ENCODE measurements at regions not wholly inside any gene's neighbourhood (a gene's known extent, or its start where the extent isn't known, plus 50 kb on each side); places are given as distances from the start of the nearest gene placed in this dataset.
A peak's percentile ranks its signal among the peaks of the same experiment; 100 is the strongest.

DNA sequence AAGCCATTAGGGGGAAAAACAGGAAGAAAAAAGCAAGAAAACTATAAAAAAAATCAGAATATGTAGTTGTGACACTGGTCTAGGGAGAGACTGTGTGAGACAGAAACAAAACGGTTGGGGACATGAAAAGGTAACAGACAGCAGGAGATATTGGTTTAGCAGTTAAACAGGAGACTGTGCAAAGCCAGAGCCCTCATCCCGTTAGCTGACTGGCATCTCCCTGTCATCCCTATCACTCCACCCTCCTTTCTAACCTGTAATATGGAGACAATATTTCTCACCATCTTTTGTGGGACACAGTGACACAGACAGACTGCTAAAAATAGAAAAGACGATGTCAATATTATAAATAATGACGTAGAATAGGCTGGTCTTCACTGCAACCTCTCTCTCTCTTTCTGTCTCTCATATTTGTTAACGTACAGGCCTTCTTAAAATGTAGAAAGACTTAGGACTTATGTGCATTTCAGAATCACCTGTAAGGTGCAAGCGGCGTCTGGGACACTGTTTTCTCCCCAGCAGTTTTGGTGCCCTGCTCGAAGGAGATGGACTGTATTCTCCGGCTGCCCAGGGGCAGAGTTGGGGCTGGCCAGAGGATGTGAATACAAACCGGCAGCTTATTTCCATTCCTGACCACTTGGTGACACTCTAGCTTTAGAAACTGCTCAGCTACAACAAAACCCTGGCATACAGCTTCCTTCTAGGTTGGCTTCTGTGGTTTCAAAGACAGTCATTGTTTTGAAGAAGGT is 190.6 kb downstream of the MAT2B start:
- TF ChIP-seq, protein P1, sequence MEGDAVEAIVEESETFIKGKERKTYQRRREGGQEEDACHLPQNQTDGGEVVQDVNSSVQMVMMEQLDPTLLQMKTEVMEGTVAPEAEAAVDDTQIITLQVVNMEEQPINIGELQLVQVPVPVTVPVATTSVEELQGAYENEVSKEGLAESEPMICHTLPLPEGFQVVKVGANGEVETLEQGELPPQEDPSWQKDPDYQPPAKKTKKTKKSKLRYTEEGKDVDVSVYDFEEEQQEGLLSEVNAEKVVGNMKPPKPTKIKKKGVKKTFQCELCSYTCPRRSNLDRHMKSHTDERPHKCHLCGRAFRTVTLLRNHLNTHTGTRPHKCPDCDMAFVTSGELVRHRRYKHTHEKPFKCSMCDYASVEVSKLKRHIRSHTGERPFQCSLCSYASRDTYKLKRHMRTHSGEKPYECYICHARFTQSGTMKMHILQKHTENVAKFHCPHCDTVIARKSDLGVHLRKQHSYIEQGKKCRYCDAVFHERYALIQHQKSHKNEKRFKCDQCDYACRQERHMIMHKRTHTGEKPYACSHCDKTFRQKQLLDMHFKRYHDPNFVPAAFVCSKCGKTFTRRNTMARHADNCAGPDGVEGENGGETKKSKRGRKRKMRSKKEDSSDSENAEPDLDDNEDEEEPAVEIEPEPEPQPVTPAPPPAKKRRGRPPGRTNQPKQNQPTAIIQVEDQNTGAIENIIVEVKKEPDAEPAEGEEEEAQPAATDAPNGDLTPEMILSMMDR (IDR thresholded peaks at IDR 0.05; ENCODE audit: low read depth, low read length, missing input control): peak; percentile 58
- TF ChIP-seq SP1 (IDR thresholded peaks at IDR 0.05) (no peak), YY1 (IDR thresholded peaks at IDR 0.05) (no peak), NR2F2 (IDR thresholded peaks at IDR 0.05) (no peak), JUND (IDR thresholded peaks at IDR 0.05) (no peak), RAD21 (IDR thresholded peaks at IDR 0.05) (peak; percentile 86 to 89), GABPA (IDR thresholded peaks at IDR 0.05 in 1 of 2, conservative IDR thresholded peaks at IDR 0.05 in 1 of 2) (no peak), FOXA1 (IDR thresholded peaks at IDR 0.05) (no peak), EGR1 (IDR thresholded peaks at IDR 0.05; ENCODE audit: low read depth in 2 of 2) (no peak), HNF4G (IDR thresholded peaks at IDR 0.05) (no peak), TAF1 (conservative IDR thresholded peaks at IDR 0.05) (no peak)
- TF ChIP-seq, protein P2, sequence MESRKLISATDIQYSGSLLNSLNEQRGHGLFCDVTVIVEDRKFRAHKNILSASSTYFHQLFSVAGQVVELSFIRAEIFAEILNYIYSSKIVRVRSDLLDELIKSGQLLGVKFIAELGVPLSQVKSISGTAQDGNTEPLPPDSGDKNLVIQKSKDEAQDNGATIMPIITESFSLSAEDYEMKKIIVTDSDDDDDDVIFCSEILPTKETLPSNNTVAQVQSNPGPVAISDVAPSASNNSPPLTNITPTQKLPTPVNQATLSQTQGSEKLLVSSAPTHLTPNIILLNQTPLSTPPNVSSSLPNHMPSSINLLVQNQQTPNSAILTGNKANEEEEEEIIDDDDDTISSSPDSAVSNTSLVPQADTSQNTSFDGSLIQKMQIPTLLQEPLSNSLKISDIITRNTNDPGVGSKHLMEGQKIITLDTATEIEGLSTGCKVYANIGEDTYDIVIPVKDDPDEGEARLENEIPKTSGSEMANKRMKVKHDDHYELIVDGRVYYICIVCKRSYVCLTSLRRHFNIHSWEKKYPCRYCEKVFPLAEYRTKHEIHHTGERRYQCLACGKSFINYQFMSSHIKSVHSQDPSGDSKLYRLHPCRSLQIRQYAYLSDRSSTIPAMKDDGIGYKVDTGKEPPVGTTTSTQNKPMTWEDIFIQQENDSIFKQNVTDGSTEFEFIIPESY (IDR thresholded peaks at IDR 0.05): no peak
- TF ChIP-seq, protein P3, sequence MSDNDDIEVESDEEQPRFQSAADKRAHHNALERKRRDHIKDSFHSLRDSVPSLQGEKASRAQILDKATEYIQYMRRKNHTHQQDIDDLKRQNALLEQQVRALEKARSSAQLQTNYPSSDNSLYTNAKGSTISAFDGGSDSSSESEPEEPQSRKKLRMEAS (IDR thresholded peaks at IDR 0.05): no peak
- TF ChIP-seq, protein P4, sequence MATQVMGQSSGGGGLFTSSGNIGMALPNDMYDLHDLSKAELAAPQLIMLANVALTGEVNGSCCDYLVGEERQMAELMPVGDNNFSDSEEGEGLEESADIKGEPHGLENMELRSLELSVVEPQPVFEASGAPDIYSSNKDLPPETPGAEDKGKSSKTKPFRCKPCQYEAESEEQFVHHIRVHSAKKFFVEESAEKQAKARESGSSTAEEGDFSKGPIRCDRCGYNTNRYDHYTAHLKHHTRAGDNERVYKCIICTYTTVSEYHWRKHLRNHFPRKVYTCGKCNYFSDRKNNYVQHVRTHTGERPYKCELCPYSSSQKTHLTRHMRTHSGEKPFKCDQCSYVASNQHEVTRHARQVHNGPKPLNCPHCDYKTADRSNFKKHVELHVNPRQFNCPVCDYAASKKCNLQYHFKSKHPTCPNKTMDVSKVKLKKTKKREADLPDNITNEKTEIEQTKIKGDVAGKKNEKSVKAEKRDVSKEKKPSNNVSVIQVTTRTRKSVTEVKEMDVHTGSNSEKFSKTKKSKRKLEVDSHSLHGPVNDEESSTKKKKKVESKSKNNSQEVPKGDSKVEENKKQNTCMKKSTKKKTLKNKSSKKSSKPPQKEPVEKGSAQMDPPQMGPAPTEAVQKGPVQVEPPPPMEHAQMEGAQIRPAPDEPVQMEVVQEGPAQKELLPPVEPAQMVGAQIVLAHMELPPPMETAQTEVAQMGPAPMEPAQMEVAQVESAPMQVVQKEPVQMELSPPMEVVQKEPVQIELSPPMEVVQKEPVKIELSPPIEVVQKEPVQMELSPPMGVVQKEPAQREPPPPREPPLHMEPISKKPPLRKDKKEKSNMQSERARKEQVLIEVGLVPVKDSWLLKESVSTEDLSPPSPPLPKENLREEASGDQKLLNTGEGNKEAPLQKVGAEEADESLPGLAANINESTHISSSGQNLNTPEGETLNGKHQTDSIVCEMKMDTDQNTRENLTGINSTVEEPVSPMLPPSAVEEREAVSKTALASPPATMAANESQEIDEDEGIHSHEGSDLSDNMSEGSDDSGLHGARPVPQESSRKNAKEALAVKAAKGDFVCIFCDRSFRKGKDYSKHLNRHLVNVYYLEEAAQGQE (IDR thresholded peaks at IDR 0.05): no peak

Measured in liver (tissue), 3 donors.